Kidney epithelial cell (primary cell): ENCODE measurements at regions not wholly inside any gene's neighbourhood (a gene's known extent, or its start where the extent isn't known, plus 50 kb on each side); places are given as distances from the start of the nearest gene placed in this dataset.
"Not testable (repeated sequence)": the region's sequence is repeated elsewhere in the genome, so short reads cannot be mapped to it uniquely, and the experiment has no call there.

ENCODE experiments used
- DNase-seq: peaks from one replicate; pipeline ENCODE4 v3.0.0-alpha.2; 2010; ENCODE audit warnings: low read depth
- H3K27me3 ChIP-seq: 2 replicates; pipeline ENCODE4 v1.6.0; 2011; ENCODE audit warnings: low read length; ENCODE audit not compliant: control insufficient read depth, insufficient read depth
- H3K36me3 ChIP-seq: 2 replicates; pipeline ENCODE4 v1.5.1; 2011; ENCODE audit warnings: low read length; ENCODE audit not compliant: control insufficient read depth, insufficient read depth
- H3K4me3 ChIP-seq: 2 replicates; pipeline ENCODE4 v1.5.1; 2011; ENCODE audit warnings: low read depth, mild to moderate bottlenecking, control low read depth, low read length
- CTCF ChIP-seq: IDR thresholded peaks from 2 replicates; pipeline ENCODE4 v1.5.1; 2011; ENCODE audit warnings: mild to moderate bottlenecking, moderate library complexity, low read length, control low read depth, inconsistent platforms; ENCODE audit not compliant: insufficient read depth, poor library complexity, severe bottlenecking

DNA sequence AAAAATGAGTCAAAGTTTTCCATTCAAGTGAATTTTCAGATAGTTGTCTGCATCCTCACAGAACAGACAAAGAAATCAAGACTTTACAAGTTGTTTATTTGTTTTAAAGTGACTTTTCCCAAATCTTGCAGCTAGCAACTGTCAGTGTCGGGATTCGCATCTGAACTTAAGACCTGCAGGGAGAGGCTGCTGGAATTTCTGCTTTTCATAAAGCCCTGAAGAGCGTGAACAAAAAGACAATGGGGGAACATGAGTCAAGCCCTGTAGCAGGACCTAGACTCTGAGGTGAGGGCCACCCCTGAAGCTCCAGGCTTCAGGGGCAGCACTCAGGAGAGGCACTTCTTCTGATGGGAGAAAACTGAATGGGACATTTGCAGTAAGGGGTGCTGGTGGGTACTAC is 108.2 kb upstream of the CTAGE1 start:
- no peak for DNase-seq
- H3K4me3 ChIP-seq = no peak overlapping the region
- TF ChIP-seq CTCF = no peak
- H3K36me3 ChIP-seq = no peaks in the 10 kb centered on the region
- no peaks in the 10 kb centered on the region for H3K27me3 ChIP-seq

- H3K4me3 ChIP-seq = no peak overlapping the region
- no peaks in the 10 kb centered on the region for H3K36me3 ChIP-seq
- TF ChIP-seq CTCF = no peak
- no peaks in the 10 kb centered on the region for H3K27me3 ChIP-seq
- no peak for DNase-seq
Observed at GRCh38 chr18:22528291-22528690, 110.6 kb upstream of the CTAGE1 start.

DNA sequence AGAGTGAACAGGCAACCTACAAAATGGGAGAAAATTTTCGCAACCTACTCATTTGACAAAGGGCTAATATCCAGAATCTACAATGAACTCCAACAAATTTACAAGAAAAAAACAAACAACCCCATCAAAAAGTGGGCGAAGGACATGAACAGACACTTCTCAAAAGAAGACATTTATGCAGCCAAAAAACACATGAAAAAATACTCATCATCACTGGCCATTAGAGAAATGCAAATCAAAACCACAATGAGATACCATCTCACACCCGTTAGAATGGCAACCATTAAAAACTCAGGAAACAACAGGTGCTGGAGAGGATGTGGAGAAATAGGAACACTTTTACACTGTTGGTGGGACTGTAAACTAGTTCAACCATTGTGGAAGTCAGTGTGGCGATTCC is 117.0 kb upstream of the CTAGE1 start:
- not testable (repeated sequence) for H3K36me3 ChIP-seq, H3K27me3 ChIP-seq, H3K4me3 ChIP-seq, DNase-seq

- no peaks in the 10 kb centered on the region for H3K27me3 ChIP-seq
- DNase-seq = no peak
- no peak for TF ChIP-seq CTCF
- H3K36me3 ChIP-seq = no peaks in the 10 kb centered on the region
- no peak overlapping the region for H3K4me3 ChIP-seq
Observed at GRCh38 chr18:22536558-22536957, 118.8 kb upstream of the CTAGE1 start.

DNA sequence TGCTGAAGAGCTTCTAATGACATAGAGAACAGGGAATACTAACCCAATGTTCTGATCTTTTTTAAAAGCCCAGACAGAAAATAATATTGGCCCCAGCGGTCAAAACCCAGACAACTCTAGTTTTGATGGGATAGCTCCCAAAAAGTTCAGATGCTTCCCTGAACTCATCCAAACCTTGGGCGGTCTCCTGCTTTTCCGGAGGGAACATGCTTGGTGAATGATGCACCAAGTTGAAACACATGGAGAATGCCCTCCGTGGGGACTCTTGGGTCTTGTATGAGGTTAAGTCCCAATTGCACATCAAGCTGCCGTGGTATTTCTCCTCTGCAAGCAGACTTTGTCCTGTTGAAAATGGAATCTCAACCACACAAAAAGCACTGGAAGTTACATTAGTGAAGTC is 120.7 kb upstream of the CTAGE1 start:
- no peak for TF ChIP-seq CTCF

GRCh38 chr18:22539051-22539765 is 121.5 kb upstream of the CTAGE1 start:
- TF ChIP-seq CTCF = no peak
- no peak for DNase-seq
- no peak overlapping the region for H3K4me3 ChIP-seq
- H3K27me3 ChIP-seq = no peaks in the 10 kb centered on the region
- no peaks in the 10 kb centered on the region for H3K36me3 ChIP-seq

More for the DNA sequence above, 120.7 kb upstream of the CTAGE1 start:
- H3K4me3 ChIP-seq = no peak overlapping the region
- no peaks in the 10 kb centered on the region for H3K27me3 ChIP-seq
- DNase-seq = no peak
- H3K36me3 ChIP-seq = no peaks in the 10 kb centered on the region
